CD4-positive, alpha-beta T cell (primary cell): ENCODE measurements at regions not wholly inside any gene's neighbourhood (a gene's known extent, or its start where the extent isn't known, plus 50 kb on each side); places are given as distances from the start of the nearest gene placed in this dataset.

ENCODE experiments used
- ATAC-seq: fragments of 200-7000 bp; cut with Tn5 transposase; one replicate; pipeline ENCODE4 v1.10.0; 2022; ENCODE audit warnings: mild to moderate bottlenecking; ENCODE audit not compliant: poor library complexity
- CTCF ChIA-PET: fragments of 350-600 bp; sonication (Branson Sonifier 250); formaldehyde crosslinking; loops from one replicate; lab custom pipeline; 2021; ENCODE audit warnings: antibody characterized with exemption, inconsistent platforms; lab: Charles Lee
- POLR2A ChIA-PET: fragments of 350-600 bp; sonication (Branson Sonifier 250); formaldehyde crosslinking; loops from one replicate; lab custom pipeline; 2021; ENCODE audit warnings: antibody characterized with exemption, inconsistent platforms; lab: Charles Lee
- DNase-seq, 14 experiments: peaks; one replicate each; pipeline ENCODE4 v3.0.0-alpha.2; 2013 to 2020; ENCODE audit warnings: mixed read lengths in 2 of 14
- H3K27ac ChIP-seq, 2 donors: one replicate each; pipeline versions ENCODE4 v1.5.1 to v1.7.0; 2013; ENCODE audit warnings: low read length in 2 of 2, low read depth in 1 of 2, mild to moderate bottlenecking in 1 of 2
- H3K27me3 ChIP-seq, 2 experiments: 1 replicate in 1 of 2; 2 replicates in 1 of 2; pipeline versions ENCODE4 v1.6.1 to v1.7.0; 2013; ENCODE audit warnings: low read length in 2 of 2, control low read depth in 1 of 2, mild to moderate bottlenecking in 1 of 2, moderate library complexity in 1 of 2; ENCODE audit not compliant: insufficient read depth in 2 of 2, control insufficient read depth in 1 of 2
- H3K36me3 ChIP-seq: one replicate; pipeline ENCODE4 v1.6.1; 2013; ENCODE audit warnings: low read length, control low read depth; ENCODE audit not compliant: insufficient read depth
- H3K4me1 ChIP-seq: one replicate; pipeline ENCODE4 v1.6.1; 2013; ENCODE audit warnings: low read length, control low read depth; ENCODE audit not compliant: insufficient read depth
- H3K4me3 ChIP-seq: one replicate; pipeline ENCODE4 v1.5.1; 2013; ENCODE audit warnings: mild to moderate bottlenecking, low read length, moderate library complexity
- H3K9me3 ChIP-seq, 2 experiments: 1 replicate in 1 of 2; 2 replicates in 1 of 2; pipeline versions ENCODE4 v1.6.1 to v1.7.0; 2013; ENCODE audit warnings: low read length in 2 of 2, mild to moderate bottlenecking in 2 of 2, control low read depth in 1 of 2, moderate library complexity in 1 of 2; ENCODE audit not compliant: control insufficient read depth in 1 of 2, insufficient read depth in 1 of 2
- H3K27ac Mint-ChIP-seq: one replicate; pipeline ENCODE4 v1.8.0; 2020; ENCODE audit warnings: mixed read lengths
- H3K27me3 Mint-ChIP-seq: one replicate; pipeline ENCODE4 v1.8.0; 2021; ENCODE audit warnings: mixed read lengths
- H3K36me3 Mint-ChIP-seq: one replicate; pipeline ENCODE4 v1.8.0; 2021; ENCODE audit warnings: low read depth, mixed read lengths
- H3K4me1 Mint-ChIP-seq: one replicate; pipeline ENCODE4 v1.8.0; 2021; ENCODE audit warnings: low read depth, mixed read lengths
- H3K4me3 Mint-ChIP-seq: one replicate; pipeline ENCODE4 v1.8.0; 2020; ENCODE audit warnings: mild to moderate bottlenecking, mixed read lengths
- H3K9me3 Mint-ChIP-seq: one replicate; pipeline ENCODE4 v1.8.0; 2020; ENCODE audit warnings: mixed read lengths
- intact Hi-C, 2 experiments: fragments of 100-400 bp; cut with DNase I in 1 of 2; cut with micrococcal nuclease in 1 of 2; formaldehyde crosslinking; loops; one replicate each; pipeline versions ENCODE4 v1.15.1 to v1.9.0; 2023 to 2025; cut with DNase I, micrococcal nuclease
- TF ChIP-seq, protein P1 (sequence below): fragments of 200-600 bp; IDR thresholded peaks from one replicate; pipeline ENCODE4 v1.8.0; 2022; ENCODE audit warnings: antibody characterized with exemption, mild to moderate bottlenecking

DNA sequence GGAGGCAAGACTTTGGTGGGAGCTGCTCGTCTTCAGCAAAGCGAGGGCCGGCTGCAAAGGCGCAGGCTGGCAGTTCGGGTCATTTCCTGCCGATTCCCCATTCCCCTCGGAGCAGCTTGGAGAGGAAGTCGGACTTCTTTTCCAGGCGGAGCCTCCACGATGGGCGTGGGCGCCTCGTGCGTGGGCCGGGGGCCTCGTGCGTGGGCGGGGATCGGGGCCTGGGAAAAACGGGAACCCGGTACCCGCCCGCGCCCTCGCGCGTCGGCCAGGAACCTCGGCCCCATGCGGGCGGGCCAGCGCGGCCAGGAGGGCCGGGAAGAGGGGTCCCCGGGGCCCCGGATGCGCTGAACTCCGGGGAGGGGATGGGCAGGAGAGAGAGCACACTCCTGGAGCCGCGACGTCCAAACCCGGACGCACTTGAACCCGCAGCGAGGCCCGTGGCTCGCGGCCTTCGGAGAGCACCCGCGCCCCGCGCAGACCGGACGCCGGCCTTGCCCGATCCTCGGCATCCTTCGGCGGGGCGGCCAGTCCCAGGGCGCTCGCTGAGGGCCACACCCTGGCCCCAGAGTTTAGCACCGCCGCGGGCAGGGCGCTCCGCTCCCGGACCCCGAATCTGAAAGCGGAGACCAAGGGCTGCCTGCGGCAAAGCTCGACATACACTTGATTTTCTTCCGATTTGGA, 368.4 kb downstream of the MTX2 start:
- peaks cover 8% of the 10 kb centered on the region for H3K4me1 Mint-ChIP-seq
- TF ChIP-seq, protein P1, sequence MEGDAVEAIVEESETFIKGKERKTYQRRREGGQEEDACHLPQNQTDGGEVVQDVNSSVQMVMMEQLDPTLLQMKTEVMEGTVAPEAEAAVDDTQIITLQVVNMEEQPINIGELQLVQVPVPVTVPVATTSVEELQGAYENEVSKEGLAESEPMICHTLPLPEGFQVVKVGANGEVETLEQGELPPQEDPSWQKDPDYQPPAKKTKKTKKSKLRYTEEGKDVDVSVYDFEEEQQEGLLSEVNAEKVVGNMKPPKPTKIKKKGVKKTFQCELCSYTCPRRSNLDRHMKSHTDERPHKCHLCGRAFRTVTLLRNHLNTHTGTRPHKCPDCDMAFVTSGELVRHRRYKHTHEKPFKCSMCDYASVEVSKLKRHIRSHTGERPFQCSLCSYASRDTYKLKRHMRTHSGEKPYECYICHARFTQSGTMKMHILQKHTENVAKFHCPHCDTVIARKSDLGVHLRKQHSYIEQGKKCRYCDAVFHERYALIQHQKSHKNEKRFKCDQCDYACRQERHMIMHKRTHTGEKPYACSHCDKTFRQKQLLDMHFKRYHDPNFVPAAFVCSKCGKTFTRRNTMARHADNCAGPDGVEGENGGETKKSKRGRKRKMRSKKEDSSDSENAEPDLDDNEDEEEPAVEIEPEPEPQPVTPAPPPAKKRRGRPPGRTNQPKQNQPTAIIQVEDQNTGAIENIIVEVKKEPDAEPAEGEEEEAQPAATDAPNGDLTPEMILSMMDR, result no peak
- H3K9me3 Mint-ChIP-seq, result no peaks in the 10 kb centered on the region
- intact Hi-C loops, result loop anchor here (2.0 to 5.0 kb wide), 2 partner anchors 510 to 947 kb away; partner anchors contain the start of gene HOXD8 (in 1 of the 2)
- H3K4me3 ChIP-seq, result peak overlapping the region; percentile 42
- peak overlapping the region; percentile 31 for H3K4me3 Mint-ChIP-seq
- ATAC-seq, result no peak
- peaks cover 78% of the 10 kb centered on the region for H3K27me3 Mint-ChIP-seq
- DNase-seq, result peak in 3 of 14 experiments; percentile 0 to 18 (median 14)
- ChIA-PET CTCF (interaction anchor here (0.6 to 2.0 kb wide), 4 partner anchors 15 to 1963 kb away, joined by 3 to 6 read pairs (median 3); no protein-coding TSS in a partner anchor), POLR2A (no interaction called here)
- H3K4me1 ChIP-seq, result peaks cover 10% of the 10 kb centered on the region
- H3K27ac ChIP-seq, result no peak overlapping the region
- H3K27me3 ChIP-seq, result peaks cover 26 to 77% of the 10 kb centered on the region in 2 experiments
- no peak overlapping the region for H3K27ac Mint-ChIP-seq
- no peaks in the 10 kb centered on the region for H3K36me3 ChIP-seq
- no peaks in the 10 kb centered on the region for H3K36me3 Mint-ChIP-seq
- H3K9me3 ChIP-seq, result peaks cover 0 to 4% of the 10 kb centered on the region in 2 experiments

DNA sequence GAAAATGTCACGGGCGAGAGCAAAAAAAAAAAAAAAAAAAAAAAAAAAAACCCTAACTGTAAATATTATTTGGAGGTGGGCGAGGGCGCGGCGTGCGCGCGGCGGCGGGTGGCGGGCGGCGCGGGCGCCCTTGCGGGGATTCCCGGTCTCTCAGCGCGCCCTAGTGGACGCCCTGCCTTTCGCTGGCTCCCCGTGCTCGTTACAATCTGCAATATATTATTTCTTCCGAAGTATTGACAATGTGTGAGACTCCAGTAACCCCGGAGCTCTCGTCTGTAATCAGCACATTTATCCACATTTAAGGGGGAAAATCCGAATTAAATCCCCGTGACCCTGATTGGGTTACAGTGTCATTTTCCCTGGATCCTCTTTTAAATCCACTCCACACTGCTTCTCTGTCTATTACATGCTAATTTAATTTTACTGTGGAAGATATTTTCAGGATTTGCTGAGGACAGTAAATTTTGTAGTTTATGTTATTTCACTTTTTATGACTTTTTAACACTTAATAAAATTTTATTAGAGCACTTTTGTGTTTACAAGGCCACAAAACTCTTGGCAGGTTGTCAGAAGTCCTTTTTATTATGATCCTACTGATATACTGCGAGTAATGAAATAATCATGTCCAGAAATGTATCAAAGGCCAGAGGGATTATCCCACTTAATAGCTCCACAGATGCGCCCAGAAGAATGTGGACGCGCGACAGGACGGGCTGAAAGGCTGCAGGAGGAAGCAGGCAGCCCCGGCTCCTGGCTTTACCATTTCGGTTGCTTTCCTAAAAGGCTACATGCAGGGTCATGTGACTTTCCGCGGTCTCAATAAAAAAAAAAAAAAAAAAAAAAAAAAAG, 369.1 kb downstream of the MTX2 start:
- peaks cover 10% of the 10 kb centered on the region for H3K4me1 ChIP-seq
- ATAC-seq (peak; percentile 80), DNase-seq (peak; percentile 19 to 71 (median 45))
- Mint-ChIP-seq H3K27me3 (peaks cover 81% of the 10 kb centered on the region), H3K9me3 (no peaks in the 10 kb centered on the region), H3K27ac (no peak overlapping the region), H3K36me3 (no peaks in the 10 kb centered on the region), H3K4me1 (peaks cover 8% of the 10 kb centered on the region), H3K4me3 (peak overlapping the region; percentile 62)
- intact Hi-C loops, result loop anchor here in 1 of 2 experiments (5.0 kb wide), 1 partner anchor 511 kb away; the partner anchor contains the start of gene HOXD8
- peak overlapping the region; percentile 42 for H3K4me3 ChIP-seq
- peaks cover 26 to 79% of the 10 kb centered on the region in 2 experiments for H3K27me3 ChIP-seq
- H3K27ac ChIP-seq, result no peak overlapping the region
- ChIA-PET POLR2A (no interaction called here), CTCF (interaction anchor here (0.6 to 2.0 kb wide), 4 partner anchors 14 to 1963 kb away, joined by 3 to 6 read pairs (median 3); no protein-coding TSS in a partner anchor)
- H3K36me3 ChIP-seq, result no peaks in the 10 kb centered on the region
- peaks cover 0 to 4% of the 10 kb centered on the region in 2 experiments for H3K9me3 ChIP-seq
- TF ChIP-seq, protein P1, result peak; percentile 41

DNA sequence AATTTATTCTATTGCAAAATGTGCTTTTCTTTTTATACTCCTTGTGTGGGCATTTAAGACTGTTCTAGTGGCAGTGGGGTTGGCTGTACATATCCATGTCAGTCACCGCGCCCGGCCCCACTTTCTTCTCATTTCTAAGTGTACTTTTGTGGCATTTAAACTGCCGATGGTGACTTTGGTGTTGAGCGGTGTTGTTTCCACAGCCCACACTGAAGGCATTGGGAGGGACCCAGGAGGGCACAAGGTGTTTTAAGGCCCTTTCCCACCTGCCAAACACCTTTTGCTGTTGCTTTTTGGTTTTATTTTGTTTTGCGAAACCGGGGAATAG, 369.7 kb downstream of the MTX2 start:
- Histone ChIP-seq H3K4me1 (peaks cover 10% of the 10 kb centered on the region), H3K27me3 (peaks cover 26 to 82% of the 10 kb centered on the region in 2 experiments), H3K4me3 (no peak overlapping the region), H3K27ac (no peak overlapping the region), H3K9me3 (peaks cover 0 to 4% of the 10 kb centered on the region in 2 experiments), H3K36me3 (no peaks in the 10 kb centered on the region)
- DNase-seq, result no peak
- no peaks in the 10 kb centered on the region for H3K36me3 Mint-ChIP-seq
- CTCF ChIA-PET, result interaction anchor here (2.0 kb wide), 1 partner anchor 13 kb away, joined by 6 read pairs; no protein-coding TSS in a partner anchor
- POLR2A ChIA-PET, result no interaction called here
- TF ChIP-seq, protein P1, result no peak
- no peak for ATAC-seq
- H3K4me1 Mint-ChIP-seq, result peaks cover 8% of the 10 kb centered on the region
- intact Hi-C loops, result loop anchor here in 1 of 2 experiments (5.0 kb wide), 1 partner anchor 512 kb away; the partner anchor contains the start of gene HOXD8
- peaks cover 83% of the 10 kb centered on the region for H3K27me3 Mint-ChIP-seq
- no peaks in the 10 kb centered on the region for H3K9me3 Mint-ChIP-seq
- H3K4me3 Mint-ChIP-seq, result no peak overlapping the region
- H3K27ac Mint-ChIP-seq, result no peak overlapping the region
